ENCODE measurements at regions not wholly inside any gene's neighbourhood (a gene's known extent, or its start where the extent isn't known, plus 50 kb on each side); places are given as distances from the start of the nearest gene placed in this dataset.

- no peak for DNase-seq
Observed at GRCh38 chr2:62447411-62447810, 58.6 kb downstream of the TMEM17 start.

- no peak for DNase-seq
Observed at GRCh38 chr2:62446491-62446890, 59.5 kb downstream of the TMEM17 start.

- DNase-seq: no peak
Observed at GRCh38 chr2:62443886-62444285, 62.1 kb downstream of the TMEM17 start.

- DNase-seq: no peak
Observed at GRCh38 chr2:62443471-62443870, 62.5 kb downstream of the TMEM17 start.

GRCh38 chr2:62441824-62442223, 64.2 kb downstream of the TMEM17 start:
- DNase-seq: no peak

GRCh38 chr2:62441421-62441820, 64.6 kb downstream of the TMEM17 start:
- DNase-seq: no peak

GRCh38 chr2:62440281-62440946, 65.6 kb downstream of the TMEM17 start:
- DNase-seq: no peak

- no peak for DNase-seq
Observed at GRCh38 chr2:62439425-62439824, 66.6 kb downstream of the TMEM17 start.

- DNase-seq: no peak
Observed at GRCh38 chr2:62437785-62438184, 68.2 kb downstream of the TMEM17 start.

GRCh38 chr2:62435720-62436119, 70.3 kb downstream of the TMEM17 start:
- DNase-seq: no peak

GRCh38 chr2:62432407-62432806, 73.6 kb downstream of the TMEM17 start:
- DNase-seq: no peak

- no peak for DNase-seq
Observed at GRCh38 chr2:62431512-62431911, 74.5 kb downstream of the TMEM17 start.

GRCh38 chr2:62430146-62430545, 75.8 kb downstream of the TMEM17 start:
- DNase-seq: no peak

GRCh38 chr2:62427146-62427545, 78.8 kb downstream of the TMEM17 start:
- DNase-seq: no peak

GRCh38 chr2:62426154-62426912, 79.7 kb downstream of the TMEM17 start:
- no peak for DNase-seq

- no peak for DNase-seq
Observed at GRCh38 chr2:62425684-62426083, 80.3 kb downstream of the TMEM17 start.

GRCh38 chr2:62424899-62425298, 81.1 kb downstream of the TMEM17 start:
- no peak for DNase-seq

GRCh38 chr2:62423883-62424458, 82.0 kb downstream of the TMEM17 start:
- DNase-seq: peak; percentile 70

GRCh38 chr2:62423235-62423634, 82.8 kb downstream of the TMEM17 start:
- no peak for DNase-seq

- no peak for DNase-seq
Observed at GRCh38 chr2:62415518-62415917, 90.5 kb downstream of the TMEM17 start.

GRCh38 chr2:62415019-62415431, 91.0 kb downstream of the TMEM17 start:
- peak; percentile 57 for DNase-seq

GRCh38 chr2:62413116-62413663, 92.8 kb downstream of the TMEM17 start:
- no peak for DNase-seq

GRCh38 chr2:62412347-62412742, 93.7 kb downstream of the TMEM17 start:
- no peak for DNase-seq

- no peak for DNase-seq
Observed at GRCh38 chr2:62410926-62411456, 95.0 kb downstream of the TMEM17 start.
